Esophagus squamous epithelium (tissue), 4 donors: ENCODE measurements at regions not wholly inside any gene's neighbourhood (a gene's known extent, or its start where the extent isn't known, plus 50 kb on each side); places are given as distances from the start of the nearest gene placed in this dataset.

Experiments used
- CTCF ChIP-seq, 6 experiments: fragments of 450-650 bp in 4 of 6; fragments of 200-600 bp in 2 of 6; sonication (generic) in 2 of 6; IDR thresholded peaks; one replicate each; pipeline ENCODE4 v1.5.1; 2016 to 2019; ENCODE audit warnings: antibody characterized with exemption in 6 of 6, mild to moderate bottlenecking in 4 of 6, moderate library complexity in 4 of 6
- POLR2A ChIP-seq, 4 donors: fragments of 450-650 bp; IDR thresholded peaks; one replicate each; pipeline ENCODE4 v1.6.1; 2017; ENCODE audit warnings: antibody characterized with exemption in 4 of 4, mild to moderate bottlenecking in 4 of 4, moderate library complexity in 3 of 4

- no peak for TF ChIP-seq POLR2A (IDR thresholded peaks at IDR 0.05)
- TF ChIP-seq CTCF (IDR thresholded peaks at IDR 0.05) = no peak
Measured at GRCh38 chrX:68995780-68996551, 167.1 kb downstream of the EFNB1 start.
